ENCODE measurements at regions not wholly inside any gene's neighbourhood (a gene's known extent, or its start where the extent isn't known, plus 50 kb on each side); places are given as distances from the start of the nearest gene placed in this dataset.
"Not testable (repeated sequence)": the region's sequence is repeated elsewhere in the genome, so short reads cannot be mapped to it uniquely, and the experiment has no call there.

DNA sequence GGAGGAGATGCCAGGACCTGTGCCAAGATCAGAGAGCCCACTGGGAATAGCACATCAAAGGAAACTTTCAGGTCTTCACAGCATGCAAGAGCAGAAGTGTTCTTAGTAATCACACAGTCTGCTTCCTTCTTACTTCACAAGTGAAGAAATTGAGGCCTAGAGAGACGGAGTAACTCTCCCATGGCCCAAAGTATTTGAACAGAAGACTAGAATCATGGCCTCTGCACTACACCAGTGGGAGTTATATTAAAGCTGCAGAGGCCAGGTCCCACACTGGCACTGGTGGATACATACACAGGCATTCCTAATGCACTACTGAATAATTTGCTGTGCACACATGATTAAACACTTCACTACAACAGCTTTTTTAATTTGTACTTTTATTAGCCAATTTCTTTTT lies 107.6 kb upstream of the RMP24 start:
- ChIA-PET CTCF (no interaction called here), POLR2A (no interaction called here)

DNA sequence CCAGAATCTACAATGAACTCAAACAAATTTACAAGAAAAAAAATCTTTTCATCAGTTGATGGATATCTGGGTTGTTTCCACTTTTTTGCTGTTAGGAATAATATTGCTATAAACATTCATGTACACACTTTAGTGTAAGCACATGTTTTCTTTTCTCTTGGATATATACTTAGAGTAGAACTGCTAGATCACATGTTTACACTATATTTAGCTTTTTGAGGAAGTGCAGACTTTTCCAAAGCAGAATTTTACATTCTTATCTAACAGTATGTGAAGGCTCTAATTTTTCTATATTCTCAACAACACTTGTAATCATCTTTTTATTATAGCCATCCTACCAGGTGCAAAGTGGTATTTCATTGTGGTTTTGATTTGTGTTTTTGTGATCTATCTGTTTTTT lies 103.6 kb upstream of the RMP24 start:
- ChIA-PET CTCF (no interaction called here), POLR2A (no interaction called here)

DNA sequence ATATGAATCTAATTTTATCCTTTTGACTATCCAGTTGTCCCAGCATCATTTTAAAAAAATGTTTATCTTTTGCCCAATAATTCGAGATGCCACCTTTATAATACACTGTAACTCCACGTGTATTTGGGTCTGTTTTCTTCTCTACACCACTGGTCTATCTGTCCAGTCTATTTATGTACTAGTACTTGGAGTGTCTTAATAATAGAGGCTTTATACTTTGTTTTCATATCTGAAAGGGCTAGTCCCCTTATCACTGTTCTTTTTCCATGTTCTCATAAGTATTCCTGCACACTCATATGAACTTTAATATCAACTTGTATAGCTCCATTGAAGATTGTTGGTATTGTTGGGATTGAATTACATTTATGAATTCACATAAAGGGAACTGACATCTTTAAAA lies 101.1 kb upstream of the RMP24 start:
- POLR2A ChIA-PET, result no interaction called here

DNA sequence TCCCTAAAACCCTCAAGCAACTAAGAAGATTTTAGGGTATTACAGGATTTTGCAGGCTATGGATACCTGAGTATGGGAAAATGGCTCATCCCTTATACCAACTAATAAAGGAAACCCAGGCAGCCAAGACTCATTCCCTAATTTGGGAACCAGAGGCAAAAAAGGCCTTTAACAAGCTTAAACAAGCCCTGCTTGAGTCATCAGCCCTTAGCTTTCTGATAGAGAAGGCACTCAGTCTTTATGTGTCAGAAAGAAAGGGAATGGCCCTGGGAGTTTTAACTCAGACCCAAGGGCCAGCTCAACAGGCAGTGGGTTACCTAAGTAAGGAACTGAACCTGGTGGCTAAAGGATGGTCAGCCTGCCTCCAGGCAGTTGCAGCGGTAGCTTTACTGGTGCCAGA lies 96.9 kb upstream of the RMP24 start:
- ChIA-PET CTCF (no interaction called here), POLR2A (no interaction called here)

More for the DNA sequence above, 101.1 kb upstream of the RMP24 start:
- CTCF ChIA-PET, result no interaction called here

DNA sequence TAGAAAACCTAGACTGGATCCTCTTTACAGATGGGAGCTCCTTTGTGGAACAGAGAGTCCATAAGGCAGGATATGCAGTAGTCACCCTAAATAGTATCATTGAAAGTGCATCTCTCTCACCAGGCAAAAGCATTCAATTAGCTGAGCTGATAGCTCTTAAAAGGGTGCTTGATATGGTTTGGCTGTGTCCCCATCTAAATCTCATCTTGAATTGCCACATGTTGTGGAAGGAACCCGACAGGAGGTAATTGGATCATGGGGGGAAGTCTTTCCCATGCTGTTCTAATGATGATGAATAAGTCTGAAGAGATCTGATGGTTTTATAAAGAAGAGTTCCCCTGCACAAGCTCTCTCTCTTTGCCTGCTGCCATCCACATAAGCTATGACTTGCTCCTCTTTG lies 96.2 kb upstream of the RMP24 start:
- CTCF ChIA-PET, result no interaction called here

DNA sequence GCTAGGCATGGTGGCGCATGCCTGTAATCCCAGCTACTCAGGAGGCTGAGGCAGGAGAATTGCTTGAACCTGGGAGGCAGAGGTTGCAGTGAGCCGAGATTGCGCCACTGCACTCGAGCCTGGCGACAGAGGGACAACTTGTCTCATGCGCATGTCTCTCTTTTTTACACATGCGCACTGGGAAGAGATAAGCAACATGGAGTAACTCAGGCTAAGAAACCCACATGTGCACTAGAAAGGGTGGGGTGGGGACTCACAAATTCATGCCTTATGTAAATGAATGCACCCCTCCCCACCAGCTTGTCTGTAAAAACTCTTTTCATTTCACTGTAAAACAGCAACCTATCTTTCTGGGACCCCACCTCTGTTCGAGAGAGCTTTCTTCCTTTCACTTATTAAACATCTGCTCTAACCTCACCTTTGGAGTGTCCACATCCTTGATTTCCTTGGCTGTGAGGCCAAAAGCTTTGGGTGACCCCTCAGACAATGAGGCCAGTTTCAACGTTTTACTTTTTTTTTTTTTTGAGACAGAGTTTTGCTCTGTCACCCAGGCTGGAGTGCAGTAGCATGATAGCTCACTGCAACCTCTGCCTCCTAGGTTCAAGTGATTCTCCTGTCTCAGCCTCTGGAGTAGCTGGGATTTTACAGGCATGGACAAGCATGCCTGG lies 91.6 kb upstream of the RMP24 start:
- CTCF ChIA-PET, result no interaction called here
- POLR2A ChIA-PET, result interaction anchor here (0.7 kb wide), 1 partner anchor 60 kb away, joined by 3 read pairs; no protein-coding TSS in a partner anchor

More for the DNA sequence above, 96.2 kb upstream of the RMP24 start:
- POLR2A ChIA-PET, result no interaction called here

DNA sequence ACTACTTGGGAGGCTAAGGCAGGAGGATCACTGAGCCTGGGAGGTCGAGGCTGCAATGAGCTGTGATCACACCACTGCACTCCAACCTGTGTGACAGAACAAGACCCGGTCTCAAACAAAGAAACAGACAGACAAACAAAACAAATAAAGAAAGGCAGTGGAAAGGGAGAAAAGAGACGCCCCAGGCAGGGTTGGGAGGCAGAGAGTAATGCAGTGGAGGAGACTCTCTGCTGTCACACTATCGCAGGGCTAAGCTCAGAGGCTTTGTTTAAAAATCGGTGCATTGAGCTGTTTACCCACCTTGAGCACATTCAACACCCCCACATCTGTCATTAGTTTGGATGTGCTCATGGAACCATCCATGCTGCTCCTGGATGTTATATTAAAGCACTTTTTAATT lies 84.2 kb upstream of the RMP24 start:
- CTCF ChIA-PET, result no interaction called here
- POLR2A ChIA-PET, result no interaction called here

DNA sequence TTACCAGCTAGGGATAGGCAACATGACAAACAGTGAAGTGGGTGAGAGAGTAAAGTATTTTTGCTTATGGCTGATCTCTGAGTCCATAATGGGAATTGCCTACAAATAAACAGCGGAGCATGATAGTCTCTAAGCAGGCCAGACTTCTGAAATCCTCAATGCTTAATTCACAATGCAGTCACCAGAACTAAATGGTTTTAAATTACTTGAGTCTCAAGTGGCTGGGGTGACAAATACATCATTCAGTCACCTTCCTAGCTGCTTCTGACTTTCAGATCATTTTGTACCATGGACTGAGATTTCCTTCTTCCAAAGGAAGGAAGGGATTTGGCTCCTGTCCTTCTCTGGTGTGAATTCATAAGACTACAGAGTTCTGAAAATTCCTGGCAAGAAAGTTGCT lies 82.8 kb upstream of the RMP24 start:
- ChIA-PET POLR2A (no interaction called here), CTCF (no interaction called here)

DNA sequence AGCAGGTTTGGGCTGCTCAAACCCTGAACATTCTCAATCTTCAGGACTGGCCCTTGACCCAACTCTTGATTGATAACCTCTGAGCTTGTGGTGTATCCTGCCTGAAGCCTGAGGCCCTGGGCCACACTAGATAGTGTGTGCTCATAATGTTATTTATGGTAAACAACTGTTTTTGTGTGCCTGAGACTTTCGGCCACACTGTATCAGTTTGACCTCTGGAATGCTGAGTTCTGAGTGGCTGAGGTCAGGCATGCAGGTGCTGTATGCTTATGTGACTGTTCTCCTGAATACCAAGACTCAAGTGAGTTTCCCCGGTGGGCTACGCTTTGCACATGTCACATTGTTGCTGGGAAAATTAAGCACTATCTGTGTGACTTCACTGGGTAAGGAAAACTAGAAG lies 82.2 kb upstream of the RMP24 start:
- ChIA-PET POLR2A (no interaction called here), CTCF (no interaction called here)

DNA sequence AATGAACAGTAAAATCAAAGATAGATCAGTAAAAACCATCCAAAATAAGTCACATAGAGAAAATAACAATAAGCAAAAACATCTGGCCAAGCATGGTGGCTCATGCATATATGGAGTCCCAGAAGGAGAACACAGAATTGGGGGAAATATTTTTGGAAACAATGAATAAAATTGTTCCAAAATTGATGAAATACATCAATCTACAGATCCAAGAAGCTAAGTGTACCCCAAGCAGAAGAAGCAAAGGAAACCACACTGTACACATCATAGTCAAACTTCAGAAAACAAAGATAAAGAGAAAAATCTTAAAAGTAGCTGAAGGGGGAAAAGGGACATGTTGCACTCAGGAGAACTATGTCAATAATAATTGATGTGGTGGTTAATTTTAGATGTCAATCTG lies 80.4 kb upstream of the RMP24 start:
- ChIA-PET POLR2A (no interaction called here), CTCF (interaction anchor here (0.5 kb wide), 1 partner anchor 384 kb away, joined by 3 read pairs; no protein-coding TSS in a partner anchor)

DNA sequence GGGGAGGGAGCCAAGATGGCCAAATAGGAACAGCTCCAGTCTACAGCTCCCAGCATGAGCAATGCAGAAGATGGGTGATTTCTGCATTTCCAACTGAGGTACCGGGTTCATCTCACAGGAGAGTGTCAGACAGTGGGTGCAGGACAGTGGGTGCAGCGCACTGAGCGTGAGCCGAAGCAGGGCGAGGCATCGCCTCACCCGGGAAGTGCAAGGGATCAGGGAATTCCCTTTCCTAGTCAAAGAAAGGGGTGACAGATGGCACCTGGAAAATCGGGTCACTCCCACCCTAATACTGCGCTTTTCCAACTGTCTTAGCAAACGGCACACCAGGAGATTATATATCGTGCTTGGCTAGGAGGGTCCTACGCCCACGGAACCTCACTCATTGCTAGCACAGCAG lies 75.0 kb upstream of the RMP24 start:
- CTCF ChIA-PET, POLR2A ChIA-PET: not testable (repeated sequence)

DNA sequence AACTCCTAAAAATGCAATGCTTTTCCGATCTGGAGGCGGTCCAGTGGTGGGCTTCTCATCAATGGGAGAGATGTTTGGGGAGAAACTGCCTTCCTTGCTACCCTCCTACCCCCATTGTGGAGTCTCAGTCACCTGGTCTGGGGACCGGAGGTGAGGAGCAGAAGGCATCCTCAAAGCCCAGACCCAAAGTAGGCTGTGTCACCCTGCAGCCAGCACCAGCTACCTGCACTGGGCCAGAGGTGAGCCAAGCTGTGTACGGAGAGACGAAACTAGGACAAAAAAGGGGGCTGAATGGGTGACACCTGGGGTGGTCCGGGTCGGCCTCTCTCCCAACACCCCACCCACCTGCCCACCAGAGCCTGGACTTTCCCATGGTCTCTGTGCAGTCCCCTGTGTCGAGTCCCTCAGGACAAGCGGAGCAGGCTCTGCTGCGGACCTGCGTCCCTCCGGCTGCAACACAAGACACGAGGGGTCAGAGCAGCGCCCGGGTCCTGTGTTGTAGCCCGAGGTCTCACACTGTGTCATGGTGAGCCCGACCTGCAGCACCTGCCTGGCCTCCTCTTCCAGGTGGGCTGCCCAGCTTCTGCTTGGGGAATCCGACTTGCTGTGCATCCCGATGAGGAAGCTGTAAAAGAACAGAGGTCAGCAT lies 68.0 kb upstream of the RMP24 start:
- CTCF ChIA-PET, result no interaction called here
- POLR2A ChIA-PET, result no interaction called here

DNA sequence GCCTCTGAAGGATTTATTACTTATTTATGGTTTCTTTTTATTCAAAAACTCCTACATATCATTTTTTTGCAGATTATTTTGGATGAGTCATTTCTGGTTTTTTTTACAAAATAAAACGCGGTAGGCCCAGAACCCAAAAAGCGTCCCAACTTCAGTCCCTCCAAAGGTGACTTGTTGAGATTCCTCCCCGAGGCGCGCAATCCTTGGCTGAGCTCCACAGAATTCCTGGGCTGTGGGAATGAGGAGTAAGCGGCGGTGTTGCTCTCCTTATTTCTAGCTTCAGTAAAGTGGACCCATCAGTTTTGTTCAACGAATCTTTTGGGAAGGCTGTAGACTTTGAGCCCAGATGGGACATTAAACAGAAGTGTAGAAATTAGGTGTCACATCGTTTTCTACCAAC lies 67.0 kb upstream of the RMP24 start:
- ChIA-PET POLR2A (no interaction called here), CTCF (no interaction called here)

DNA sequence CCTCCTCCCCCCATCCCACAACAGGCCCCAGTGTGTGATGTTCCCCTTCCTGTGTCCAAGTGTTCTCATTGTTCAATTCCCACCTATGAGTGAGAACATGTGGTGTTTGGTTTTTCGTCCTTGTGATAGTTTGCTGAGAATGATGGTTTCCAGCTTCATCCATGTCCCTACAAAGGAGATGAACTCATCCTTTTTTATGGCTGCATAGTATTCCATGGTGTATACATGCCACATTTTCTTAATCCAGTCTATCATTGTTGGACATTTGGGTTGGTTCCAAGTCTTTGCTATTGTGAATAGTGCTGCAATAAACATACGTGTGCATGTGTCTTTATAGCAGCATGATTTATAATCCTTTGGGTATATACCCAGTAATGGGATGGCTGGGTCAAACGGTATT lies 66.2 kb upstream of the RMP24 start:
- POLR2A ChIA-PET, CTCF ChIA-PET: not testable (repeated sequence)

DNA sequence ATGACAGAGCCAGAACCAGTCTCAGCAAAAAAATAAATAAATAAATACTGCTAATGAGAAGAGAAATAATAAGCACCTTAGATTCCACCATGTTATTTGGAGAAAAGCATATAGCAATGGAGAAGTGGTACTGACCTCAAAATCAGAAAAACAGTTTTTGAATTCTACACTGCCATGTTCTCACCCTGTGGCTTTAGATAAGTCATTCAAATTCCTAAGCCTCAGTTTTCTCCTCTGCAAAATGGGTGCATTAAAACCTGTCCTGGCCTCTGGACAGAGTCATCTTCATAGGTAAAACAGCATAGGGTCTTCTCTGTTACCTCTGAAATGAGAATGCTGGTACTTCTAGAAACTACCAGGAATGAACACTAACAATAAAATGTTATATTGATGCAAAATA lies 62.2 kb upstream of the RMP24 start:
- ChIA-PET CTCF (no interaction called here), POLR2A (no interaction called here)

DNA sequence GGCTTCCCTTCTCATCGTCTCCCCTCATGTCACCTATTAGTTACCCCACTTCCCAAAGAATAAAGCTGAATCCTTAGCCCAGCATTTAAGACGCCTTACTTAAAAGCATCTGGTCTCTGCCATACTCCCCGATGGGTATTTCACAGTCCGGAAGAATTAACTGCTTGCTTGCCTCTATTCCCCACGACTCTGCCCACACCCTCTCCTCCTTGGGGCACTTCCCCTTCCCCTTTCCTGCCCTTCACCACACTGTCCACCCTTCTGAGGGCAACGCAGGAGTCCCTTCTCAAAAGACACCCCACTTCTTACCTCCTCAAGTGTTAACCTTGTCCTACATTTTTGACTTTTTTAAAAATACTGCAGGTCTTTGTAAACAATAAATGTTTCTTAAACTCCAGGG lies 60.1 kb upstream of the RMP24 start:
- CTCF ChIA-PET, result no interaction called here
- POLR2A ChIA-PET, result no interaction called here

DNA sequence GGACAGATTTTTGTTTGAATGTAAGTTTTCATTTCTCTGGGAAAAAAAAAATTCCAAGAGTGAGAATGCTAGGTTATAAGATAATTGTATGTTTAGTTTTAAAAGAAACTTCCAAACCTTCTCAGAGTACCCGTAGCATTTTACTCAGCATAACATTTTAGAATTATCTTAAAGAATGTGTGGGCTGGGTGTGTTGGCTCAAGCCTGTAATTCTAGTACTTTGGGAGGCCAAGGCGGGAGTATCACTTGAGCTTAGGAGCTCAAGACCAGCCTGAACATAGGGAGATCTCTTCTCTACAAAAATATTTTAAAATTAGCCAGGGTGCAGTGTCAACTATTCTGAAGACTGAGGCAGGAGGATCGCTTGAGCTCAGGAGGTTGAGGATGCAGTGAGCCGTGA lies 57.4 kb upstream of the RMP24 start:
- CTCF ChIA-PET, result no interaction called here
- POLR2A ChIA-PET, result no interaction called here

DNA sequence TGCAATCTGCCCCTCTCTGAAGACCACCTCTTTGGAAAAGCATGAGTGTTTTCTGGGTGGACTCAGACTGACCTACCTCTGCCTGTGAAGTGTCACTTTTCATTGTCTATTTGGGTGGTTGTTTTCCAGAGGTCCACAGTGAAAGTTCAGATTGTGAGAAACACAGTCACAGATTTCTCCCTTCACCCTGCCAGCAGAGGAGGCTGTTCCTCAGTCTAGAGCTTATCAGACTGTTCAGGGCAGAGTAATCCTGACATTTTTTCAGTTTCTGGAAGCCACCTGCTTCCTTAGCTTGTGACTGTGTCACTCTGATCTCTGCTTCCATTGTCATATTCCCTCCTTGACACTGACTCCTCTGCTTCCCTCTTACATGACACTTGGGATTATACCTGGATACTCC lies 55.4 kb upstream of the RMP24 start:
- ChIA-PET POLR2A (no interaction called here), CTCF (no interaction called here)

DNA sequence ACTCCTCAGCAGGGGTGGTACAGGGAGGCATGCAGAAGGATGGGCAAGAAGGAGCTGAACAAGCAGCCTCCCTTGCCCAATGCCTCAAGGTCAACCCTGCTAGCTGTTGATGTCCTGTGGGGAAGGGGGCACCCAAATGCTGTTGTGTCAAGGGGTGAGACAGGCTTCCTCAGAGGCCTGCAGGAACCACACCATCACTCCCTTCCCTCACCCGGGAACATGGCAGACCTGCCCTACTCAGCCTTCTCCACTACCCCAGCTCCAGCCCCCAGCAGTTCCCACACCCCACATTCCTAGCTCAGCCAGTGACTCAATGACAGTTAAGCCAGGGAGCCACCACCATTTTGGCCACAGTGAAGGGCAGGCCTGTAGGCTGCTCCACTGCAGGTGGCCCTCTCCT lies 53.9 kb upstream of the RMP24 start:
- ChIA-PET POLR2A (no interaction called here), CTCF (no interaction called here)

DNA sequence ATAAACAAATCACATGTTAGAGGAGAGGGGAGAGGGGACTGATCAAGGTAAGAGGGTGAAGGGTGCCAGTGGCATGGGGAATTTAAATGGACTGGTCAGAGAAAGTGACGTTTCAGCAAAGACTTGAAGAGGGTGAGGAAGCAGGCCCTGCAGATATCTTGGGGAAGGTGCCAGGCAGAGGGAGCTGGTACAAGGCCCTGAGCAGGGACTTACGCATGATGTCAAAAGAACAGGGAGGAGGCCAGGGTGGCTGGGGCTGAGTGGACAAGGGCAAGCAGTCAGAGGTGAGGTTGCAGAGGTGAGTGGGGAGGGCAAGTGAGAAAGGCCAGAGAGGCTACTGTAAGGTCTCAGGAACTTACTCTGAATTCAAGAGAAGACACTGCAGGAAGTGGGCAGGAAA lies 53.3 kb upstream of the RMP24 start:
- ChIA-PET POLR2A (no interaction called here), CTCF (no interaction called here)

DNA sequence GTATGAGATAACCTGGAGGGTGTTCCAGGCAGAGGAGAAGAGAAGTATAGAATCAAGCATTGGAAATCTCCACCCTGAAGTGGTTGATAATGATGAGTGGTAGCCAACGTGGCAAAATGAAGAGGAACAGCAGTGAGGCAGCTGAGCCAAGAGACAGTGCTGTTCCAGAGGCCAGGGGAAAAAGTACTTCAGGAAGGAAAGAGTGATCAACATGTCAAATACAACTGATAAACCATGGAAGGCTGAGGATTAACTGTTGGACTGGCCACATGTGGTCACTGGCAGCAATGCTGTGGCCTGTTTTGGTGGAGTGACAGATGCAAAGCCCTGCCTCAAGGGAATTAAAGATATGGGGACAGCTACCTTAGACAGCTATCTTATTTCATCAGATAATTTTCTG lies 51.9 kb upstream of the RMP24 start:
- CTCF ChIA-PET, result no interaction called here
- POLR2A ChIA-PET, result no interaction called here

Data from activated CD8-positive, alpha-beta memory T cell treated with anti-CD3 and anti-CD28 coated beads for 36 hours (primary cell).